ENCODE measurements at regions not wholly inside any gene's neighbourhood (a gene's known extent, or its start where the extent isn't known, plus 50 kb on each side); places are given as distances from the start of the nearest gene placed in this dataset.

- TF ChIP-seq, protein P1, sequence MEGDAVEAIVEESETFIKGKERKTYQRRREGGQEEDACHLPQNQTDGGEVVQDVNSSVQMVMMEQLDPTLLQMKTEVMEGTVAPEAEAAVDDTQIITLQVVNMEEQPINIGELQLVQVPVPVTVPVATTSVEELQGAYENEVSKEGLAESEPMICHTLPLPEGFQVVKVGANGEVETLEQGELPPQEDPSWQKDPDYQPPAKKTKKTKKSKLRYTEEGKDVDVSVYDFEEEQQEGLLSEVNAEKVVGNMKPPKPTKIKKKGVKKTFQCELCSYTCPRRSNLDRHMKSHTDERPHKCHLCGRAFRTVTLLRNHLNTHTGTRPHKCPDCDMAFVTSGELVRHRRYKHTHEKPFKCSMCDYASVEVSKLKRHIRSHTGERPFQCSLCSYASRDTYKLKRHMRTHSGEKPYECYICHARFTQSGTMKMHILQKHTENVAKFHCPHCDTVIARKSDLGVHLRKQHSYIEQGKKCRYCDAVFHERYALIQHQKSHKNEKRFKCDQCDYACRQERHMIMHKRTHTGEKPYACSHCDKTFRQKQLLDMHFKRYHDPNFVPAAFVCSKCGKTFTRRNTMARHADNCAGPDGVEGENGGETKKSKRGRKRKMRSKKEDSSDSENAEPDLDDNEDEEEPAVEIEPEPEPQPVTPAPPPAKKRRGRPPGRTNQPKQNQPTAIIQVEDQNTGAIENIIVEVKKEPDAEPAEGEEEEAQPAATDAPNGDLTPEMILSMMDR (IDR thresholded peaks at IDR 0.05), result no peak
- TF ChIP-seq EP300 (IDR thresholded peaks at IDR 0.05) (no peak), POLR2A (IDR thresholded peaks at IDR 0.05) (no peak)
Observed at GRCh38 chr14:41298328-41298690, 308.4 kb upstream of the LRFN5 start.

Data from stomach (tissue), 4 donors.